Panc1 (cell line): ENCODE measurements at regions not wholly inside any gene's neighbourhood (a gene's known extent, or its start where the extent isn't known, plus 50 kb on each side); places are given as distances from the start of the nearest gene placed in this dataset.

Source experiments
- ATAC-seq: fragments of 200-7000 bp; cut with Tn5 transposase; 2 replicates; pipeline ENCODE4 v1.9.1; 2020; ENCODE audit warnings: mild to moderate bottlenecking, moderate library complexity
- BruUV-seq: library from RNA; stranded (reverse); fragments of 400-500 nt; replicated peaks from 2 replicates; lab custom pipeline; 2021; lab: Mats Ljungman, UMichigan
- CTCF ChIA-PET: fragments of 300-600 bp; sonication (Branson Sonifier 250); formaldehyde crosslinking; loops from one replicate; lab custom pipeline; 2022; ENCODE audit warnings: antibody characterized with exemption; lab: Charles Lee
- POLR2A ChIA-PET: fragments of 300-600 bp; sonication (Branson Sonifier 250); formaldehyde crosslinking; loops from one replicate; lab custom pipeline; 2022; ENCODE audit warnings: antibody characterized with exemption; lab: Charles Lee
- DNase-seq: peaks from one replicate; pipeline ENCODE4 v3.0.0-alpha.2; 2010; ENCODE audit warnings: low read depth, low spot score
- H3K27ac ChIP-seq: 2 replicates; pipeline ENCODE4 v1.5.1; 2011; ENCODE audit warnings: mild to moderate bottlenecking, low read length, inconsistent platforms
- H3K27me3 ChIP-seq: fragments of 200-500 bp; sonication (Bioruptor generic); 2 replicates; pipeline ENCODE4 v1.6.0; 2014; ENCODE audit warnings: low read length, inconsistent platforms; ENCODE audit not compliant: control insufficient read depth, insufficient read depth
- H3K36me3 ChIP-seq: fragments of 200-500 bp; sonication (Bioruptor generic); 2 replicates; pipeline ENCODE4 v1.5.1; 2014; ENCODE audit warnings: inconsistent platforms, mild to moderate bottlenecking, low read length, moderate library complexity; ENCODE audit not compliant: control insufficient read depth, insufficient read depth
- H3K4me1 ChIP-seq: 2 replicates; pipeline ENCODE4 v1.5.1; 2011; ENCODE audit warnings: inconsistent platforms, mild to moderate bottlenecking, low read length, moderate library complexity; ENCODE audit not compliant: control insufficient read depth, insufficient read depth
- H3K4me3 ChIP-seq, 2 experiments: 2 replicates each; pipeline ENCODE4 v1.5.1; 2011 to 2012; ENCODE audit warnings: low read depth in 2 of 2, low read length in 2 of 2, mild to moderate bottlenecking in 2 of 2, inconsistent platforms in 1 of 2, moderate library complexity in 1 of 2
- H3K9me3 ChIP-seq: fragments of 200-500 bp; sonication (Bioruptor generic); 2 replicates; pipeline ENCODE4 v1.5.1; 2014; ENCODE audit warnings: low read depth, mild to moderate bottlenecking, inconsistent platforms, low read length, moderate library complexity; ENCODE audit not compliant: control insufficient read depth, insufficient read depth
- POLR2AphosphoS5 ChIP-seq: IDR thresholded peaks from 2 replicates; pipeline ENCODE4 v1.6.1; 2012; ENCODE audit warnings: mild to moderate bottlenecking, low read depth, low read length, moderate library complexity
- SIN3A ChIP-seq: IDR thresholded peaks from 2 replicates; pipeline ENCODE4 v1.6.1; 2012; ENCODE audit warnings: low read depth, mild to moderate bottlenecking, low read length, moderate library complexity, borderline replicate concordance; ENCODE audit not compliant: insufficient read depth
- TCF7L2 ChIP-seq: IDR thresholded peaks from 2 replicates; pipeline ENCODE4 v1.6.1; 2011; ENCODE audit warnings: mild to moderate bottlenecking, low read depth, low read length, inconsistent platforms
- in situ Hi-C: cut with HindIII; loops from 2 replicates; pipeline ENCODE4 v1.10.0; 2016; ENCODE audit warnings: low sequenced_read_pairs, low pct_unique_long_range_greater_than_20kb
- intact Hi-C: fragments of 100-400 bp; cut with micrococcal nuclease; formaldehyde crosslinking; loops from one replicate; pipeline ENCODE4 v1.10.0; 2022; ENCODE audit not compliant: unreplicated experiment
- TF ChIP-seq, protein P1 (sequence below), 2 experiments: IDR thresholded peaks; 2 replicates each; pipeline ENCODE4 v1.6.1; 2011 to 2012; ENCODE audit warnings: low read depth in 2 of 2, control low read depth in 1 of 2, low read length in 1 of 2, mild to moderate bottlenecking in 1 of 2, moderate library complexity in 1 of 2; ENCODE audit not compliant: insufficient read depth in 1 of 2
- TF ChIP-seq, protein P2 (sequence below): fragments of 450-650 bp; IDR thresholded peaks from 2 replicates; pipeline ENCODE4 v1.5.1; 2017; ENCODE audit warnings: mild to moderate bottlenecking

GRCh38 chr7:120097020-120097419, 176.0 kb upstream of the KCND2 start:
- Histone ChIP-seq H3K4me3 (no peak overlapping the region), H3K27ac (no peak overlapping the region), H3K9me3 (no peaks in the 10 kb centered on the region), H3K36me3 (no peaks in the 10 kb centered on the region), H3K4me1 (no peaks in the 10 kb centered on the region), H3K27me3 (no peaks in the 10 kb centered on the region)
- TF ChIP-seq SIN3A (no peak), TCF7L2 (no peak)
- ATAC-seq (no peak), DNase-seq (no peak)
- in situ Hi-C loops: no loop called here
- intact Hi-C loops: no loop called here
- no TSS peak for BruUV-seq
- CTCF ChIA-PET: no interaction called here
- POLR2A ChIA-PET: no interaction called here

GRCh38 chr7:120097774-120098173, 175.2 kb upstream of the KCND2 start:
- Histone ChIP-seq H3K4me1 (no peaks in the 10 kb centered on the region), H3K9me3 (no peaks in the 10 kb centered on the region), H3K36me3 (no peaks in the 10 kb centered on the region), H3K27me3 (no peaks in the 10 kb centered on the region), H3K27ac (no peak overlapping the region), H3K4me3 (no peak overlapping the region)
- no peak for ATAC-seq
- in situ Hi-C loops: no loop called here
- CTCF ChIA-PET: no interaction called here
- intact Hi-C loops: no loop called here
- no peak for DNase-seq
- TF ChIP-seq, protein P1, sequence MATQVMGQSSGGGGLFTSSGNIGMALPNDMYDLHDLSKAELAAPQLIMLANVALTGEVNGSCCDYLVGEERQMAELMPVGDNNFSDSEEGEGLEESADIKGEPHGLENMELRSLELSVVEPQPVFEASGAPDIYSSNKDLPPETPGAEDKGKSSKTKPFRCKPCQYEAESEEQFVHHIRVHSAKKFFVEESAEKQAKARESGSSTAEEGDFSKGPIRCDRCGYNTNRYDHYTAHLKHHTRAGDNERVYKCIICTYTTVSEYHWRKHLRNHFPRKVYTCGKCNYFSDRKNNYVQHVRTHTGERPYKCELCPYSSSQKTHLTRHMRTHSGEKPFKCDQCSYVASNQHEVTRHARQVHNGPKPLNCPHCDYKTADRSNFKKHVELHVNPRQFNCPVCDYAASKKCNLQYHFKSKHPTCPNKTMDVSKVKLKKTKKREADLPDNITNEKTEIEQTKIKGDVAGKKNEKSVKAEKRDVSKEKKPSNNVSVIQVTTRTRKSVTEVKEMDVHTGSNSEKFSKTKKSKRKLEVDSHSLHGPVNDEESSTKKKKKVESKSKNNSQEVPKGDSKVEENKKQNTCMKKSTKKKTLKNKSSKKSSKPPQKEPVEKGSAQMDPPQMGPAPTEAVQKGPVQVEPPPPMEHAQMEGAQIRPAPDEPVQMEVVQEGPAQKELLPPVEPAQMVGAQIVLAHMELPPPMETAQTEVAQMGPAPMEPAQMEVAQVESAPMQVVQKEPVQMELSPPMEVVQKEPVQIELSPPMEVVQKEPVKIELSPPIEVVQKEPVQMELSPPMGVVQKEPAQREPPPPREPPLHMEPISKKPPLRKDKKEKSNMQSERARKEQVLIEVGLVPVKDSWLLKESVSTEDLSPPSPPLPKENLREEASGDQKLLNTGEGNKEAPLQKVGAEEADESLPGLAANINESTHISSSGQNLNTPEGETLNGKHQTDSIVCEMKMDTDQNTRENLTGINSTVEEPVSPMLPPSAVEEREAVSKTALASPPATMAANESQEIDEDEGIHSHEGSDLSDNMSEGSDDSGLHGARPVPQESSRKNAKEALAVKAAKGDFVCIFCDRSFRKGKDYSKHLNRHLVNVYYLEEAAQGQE (IDR thresholded peaks at IDR 0.05; ENCODE audit: insufficient read depth in 1 of 2, low read depth in 2 of 2, low read length in 1 of 2): no peak
- TF ChIP-seq, protein P2, sequence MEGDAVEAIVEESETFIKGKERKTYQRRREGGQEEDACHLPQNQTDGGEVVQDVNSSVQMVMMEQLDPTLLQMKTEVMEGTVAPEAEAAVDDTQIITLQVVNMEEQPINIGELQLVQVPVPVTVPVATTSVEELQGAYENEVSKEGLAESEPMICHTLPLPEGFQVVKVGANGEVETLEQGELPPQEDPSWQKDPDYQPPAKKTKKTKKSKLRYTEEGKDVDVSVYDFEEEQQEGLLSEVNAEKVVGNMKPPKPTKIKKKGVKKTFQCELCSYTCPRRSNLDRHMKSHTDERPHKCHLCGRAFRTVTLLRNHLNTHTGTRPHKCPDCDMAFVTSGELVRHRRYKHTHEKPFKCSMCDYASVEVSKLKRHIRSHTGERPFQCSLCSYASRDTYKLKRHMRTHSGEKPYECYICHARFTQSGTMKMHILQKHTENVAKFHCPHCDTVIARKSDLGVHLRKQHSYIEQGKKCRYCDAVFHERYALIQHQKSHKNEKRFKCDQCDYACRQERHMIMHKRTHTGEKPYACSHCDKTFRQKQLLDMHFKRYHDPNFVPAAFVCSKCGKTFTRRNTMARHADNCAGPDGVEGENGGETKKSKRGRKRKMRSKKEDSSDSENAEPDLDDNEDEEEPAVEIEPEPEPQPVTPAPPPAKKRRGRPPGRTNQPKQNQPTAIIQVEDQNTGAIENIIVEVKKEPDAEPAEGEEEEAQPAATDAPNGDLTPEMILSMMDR: no peak
- TF ChIP-seq POLR2AphosphoS5 (no peak), SIN3A (no peak), TCF7L2 (no peak)
- BruUV-seq: no TSS peak
- POLR2A ChIA-PET: no interaction called here

GRCh38 chr7:120108376-120108775, 164.6 kb upstream of the KCND2 start:
- Histone ChIP-seq H3K36me3 (no peaks in the 10 kb centered on the region), H3K9me3 (no peaks in the 10 kb centered on the region; the same call in 1 of the 2 replicates), H3K4me1 (no peaks in the 10 kb centered on the region), H3K4me3 (no peak overlapping the region), H3K27ac (no peak overlapping the region), H3K27me3 (no peaks in the 10 kb centered on the region)
- intact Hi-C loops (no loop called here), in situ Hi-C loops (no loop called here)
- BruUV-seq: no TSS peak
- ChIA-PET CTCF (no interaction called here), POLR2A (no interaction called here)
- no peak for ATAC-seq
- DNase-seq: no peak
- TF ChIP-seq, protein P1 (IDR thresholded peaks at IDR 0.05; ENCODE audit: insufficient read depth in 1 of 2, low read depth in 2 of 2, low read length in 1 of 2): no peak
- no peak for TF ChIP-seq POLR2AphosphoS5
- no peak for TF ChIP-seq TCF7L2
- no peak for TF ChIP-seq SIN3A
- TF ChIP-seq, protein P2: no peak
